MCF 10A (cell line): ENCODE measurements at regions not wholly inside any gene's neighbourhood (a gene's known extent, or its start where the extent isn't known, plus 50 kb on each side); places are given as distances from the start of the nearest gene placed in this dataset.

Experiments used
- BruUV-seq: library from RNA; stranded (reverse); fragments of 400-500 nt; replicated peaks from 2 replicates; lab custom pipeline; 2021; lab: Mats Ljungman, UMichigan
- CTCF ChIA-PET: fragments of 300-600 bp; sonication (Branson Sonifier 250); formaldehyde crosslinking; extraction: SDS; loops from one replicate; lab custom pipeline; 2021; ENCODE audit warnings: antibody characterized with exemption, inconsistent platforms; lab: Yijun Ruan, JAX
- POLR2A ChIA-PET: fragments of 300-600, 350-650 bp; sonication (Branson Sonifier 250); formaldehyde crosslinking; extraction: SDS; loops from one replicate; lab custom pipeline; 2020; ENCODE audit warnings: antibody characterized with exemption, inconsistent platforms; lab: Yijun Ruan, JAX
- DNase-seq: peaks from one replicate; pipeline ENCODE4 v3.0.0-alpha.2; 2018; ENCODE audit not compliant: unreplicated experiment
- H3K27ac Mint-ChIP-seq: one replicate; pipeline ENCODE4 v1.8.0; 2022; ENCODE audit warnings: mild to moderate bottlenecking, low read depth, mixed read lengths; ENCODE audit not compliant: unreplicated experiment
- H3K27me3 Mint-ChIP-seq: one replicate; pipeline ENCODE4 v1.8.0; 2022; ENCODE audit warnings: mixed read lengths; ENCODE audit not compliant: insufficient read depth, unreplicated experiment
- H3K36me3 Mint-ChIP-seq: one replicate; pipeline ENCODE4 v1.8.0; 2022; ENCODE audit warnings: mild to moderate bottlenecking, moderate library complexity, mixed read lengths; ENCODE audit not compliant: insufficient read depth, unreplicated experiment
- H3K4me1 Mint-ChIP-seq: one replicate; pipeline ENCODE4 v1.8.0; 2022; ENCODE audit warnings: mixed read lengths; ENCODE audit not compliant: insufficient read depth, unreplicated experiment
- H3K4me3 Mint-ChIP-seq: one replicate; pipeline ENCODE4 v1.8.0; 2022; ENCODE audit warnings: mild to moderate bottlenecking, moderate library complexity, mixed read lengths; ENCODE audit not compliant: unreplicated experiment
- H3K9me3 Mint-ChIP-seq: one replicate; pipeline ENCODE4 v1.8.0; 2022; ENCODE audit warnings: mixed read lengths; ENCODE audit not compliant: unreplicated experiment
- intact Hi-C: fragments of 100-400 bp; cut with micrococcal nuclease; formaldehyde crosslinking; loops from 2 replicates; pipeline ENCODE4 v1.14.1; 2022
- TF ChIP-seq, protein P1 (sequence below): fragments of 200-600 bp; IDR thresholded peaks from one replicate; pipeline ENCODE4 v1.8.0; 2022; ENCODE audit warnings: antibody characterized with exemption, mild to moderate bottlenecking; ENCODE audit not compliant: unreplicated experiment

DNA sequence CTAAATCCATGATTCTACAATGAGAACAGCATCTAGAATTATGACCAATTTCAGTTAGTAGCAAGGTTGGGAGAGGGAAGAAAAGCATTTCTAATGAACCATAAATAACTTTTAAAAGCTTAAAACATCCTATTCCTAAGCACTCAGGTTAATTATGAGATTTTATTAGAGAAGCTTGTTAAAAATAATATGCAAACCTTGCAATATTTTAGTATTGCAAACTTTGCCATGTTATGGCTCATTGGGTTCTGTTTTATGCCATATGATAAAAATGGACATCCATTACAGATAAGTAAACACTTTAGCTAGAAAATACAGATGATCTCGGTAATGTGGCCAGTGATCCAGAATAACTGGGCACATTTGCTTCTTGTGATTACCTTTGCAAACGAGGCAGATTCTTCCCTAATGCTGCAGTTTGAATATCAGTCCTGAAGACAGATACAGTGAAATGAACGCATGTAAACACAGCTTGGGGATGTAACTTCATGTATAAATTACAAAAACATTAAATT lies 447.0 kb downstream of the PLK2 start:
- POLR2A ChIA-PET, result interaction anchor here (0.6 to 1.3 kb wide), 3 partner anchors 23 to 488 kb away, joined by 3 read pairs; no protein-coding TSS in a partner anchor
- Mint-ChIP-seq H3K36me3 (no peaks in the 10 kb centered on the region), H3K27me3 (no peaks in the 10 kb centered on the region), H3K4me1 (peaks cover 24% of the 10 kb centered on the region), H3K27ac (no peak overlapping the region), H3K9me3 (peaks cover 6% of the 10 kb centered on the region), H3K4me3 (no peak overlapping the region)
- CTCF ChIA-PET, result no interaction called here
- DNase-seq, result no peak
- no TSS peak for BruUV-seq
- TF ChIP-seq, protein P1, sequence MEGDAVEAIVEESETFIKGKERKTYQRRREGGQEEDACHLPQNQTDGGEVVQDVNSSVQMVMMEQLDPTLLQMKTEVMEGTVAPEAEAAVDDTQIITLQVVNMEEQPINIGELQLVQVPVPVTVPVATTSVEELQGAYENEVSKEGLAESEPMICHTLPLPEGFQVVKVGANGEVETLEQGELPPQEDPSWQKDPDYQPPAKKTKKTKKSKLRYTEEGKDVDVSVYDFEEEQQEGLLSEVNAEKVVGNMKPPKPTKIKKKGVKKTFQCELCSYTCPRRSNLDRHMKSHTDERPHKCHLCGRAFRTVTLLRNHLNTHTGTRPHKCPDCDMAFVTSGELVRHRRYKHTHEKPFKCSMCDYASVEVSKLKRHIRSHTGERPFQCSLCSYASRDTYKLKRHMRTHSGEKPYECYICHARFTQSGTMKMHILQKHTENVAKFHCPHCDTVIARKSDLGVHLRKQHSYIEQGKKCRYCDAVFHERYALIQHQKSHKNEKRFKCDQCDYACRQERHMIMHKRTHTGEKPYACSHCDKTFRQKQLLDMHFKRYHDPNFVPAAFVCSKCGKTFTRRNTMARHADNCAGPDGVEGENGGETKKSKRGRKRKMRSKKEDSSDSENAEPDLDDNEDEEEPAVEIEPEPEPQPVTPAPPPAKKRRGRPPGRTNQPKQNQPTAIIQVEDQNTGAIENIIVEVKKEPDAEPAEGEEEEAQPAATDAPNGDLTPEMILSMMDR, result no peak
- intact Hi-C loops, result loop anchor here (10.0 kb wide), 1 partner anchor 128 kb away; no protein-coding TSS in a partner anchor

DNA sequence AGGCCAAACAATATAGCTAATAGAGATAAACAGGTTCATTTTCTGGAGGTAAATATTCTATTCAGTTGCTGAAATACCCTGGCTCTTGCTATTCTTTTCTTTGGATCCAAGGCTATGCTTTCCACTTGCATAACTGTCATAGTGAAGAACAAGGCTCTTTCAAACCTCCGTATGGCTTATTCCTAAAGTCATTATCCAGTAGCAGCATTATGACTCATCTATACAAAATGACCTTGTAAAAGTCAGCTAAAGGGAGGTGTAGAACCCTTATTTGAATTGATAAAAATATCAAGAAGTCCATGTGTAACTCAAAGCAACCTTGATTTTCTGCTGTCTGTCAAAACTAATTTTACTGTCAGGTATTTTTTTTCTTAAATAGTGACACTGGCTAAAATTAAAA lies 447.8 kb downstream of the PLK2 start:
- CTCF ChIA-PET, result no interaction called here
- no peaks in the 10 kb centered on the region for H3K36me3 Mint-ChIP-seq
- intact Hi-C loops, result loop anchor here (10.0 kb wide), 1 partner anchor 127 kb away; no protein-coding TSS in a partner anchor

DNA sequence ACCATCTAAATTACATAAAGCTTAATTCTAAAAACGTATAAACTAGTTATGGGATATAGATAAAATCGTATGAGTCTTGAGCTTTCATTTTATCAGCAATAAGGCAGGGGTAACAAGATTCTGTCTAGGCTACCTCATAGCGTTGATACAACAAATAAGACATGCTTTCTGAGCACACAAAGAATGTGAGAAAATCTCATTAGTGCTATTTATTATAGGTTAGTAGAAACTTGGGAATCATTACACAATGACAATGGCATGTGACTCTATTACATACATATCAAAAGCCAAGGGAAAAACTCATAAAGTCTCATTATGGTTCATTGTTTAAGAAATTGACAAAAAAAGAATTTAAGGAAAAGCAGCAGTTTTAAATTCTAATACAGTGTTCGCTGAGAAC lies 448.6 kb downstream of the PLK2 start:
- H3K36me3 Mint-ChIP-seq, result no peaks in the 10 kb centered on the region
- intact Hi-C loops, result loop anchor here (10.0 kb wide), 1 partner anchor 126 kb away; no protein-coding TSS in a partner anchor
- POLR2A ChIA-PET, result interaction anchor here (1.0 to 1.3 kb wide), 2 partner anchors 74 to 249 kb away, joined by 3 to 4 read pairs; no protein-coding TSS in a partner anchor

More for the DNA sequence above, 447.8 kb downstream of the PLK2 start:
- TF ChIP-seq, protein P1, result no peak
- BruUV-seq, result no TSS peak
- Mint-ChIP-seq H3K9me3 (peaks cover 6% of the 10 kb centered on the region), H3K4me1 (peaks cover 24% of the 10 kb centered on the region), H3K27me3 (no peaks in the 10 kb centered on the region), H3K27ac (no peak overlapping the region), H3K4me3 (no peak overlapping the region)
- peak; percentile 29 for DNase-seq
- POLR2A ChIA-PET, result interaction anchor here (0.6 to 1.3 kb wide), 4 partner anchors 23 to 487 kb away, joined by 3 to 4 read pairs (median 3); no protein-coding TSS in a partner anchor

DNA sequence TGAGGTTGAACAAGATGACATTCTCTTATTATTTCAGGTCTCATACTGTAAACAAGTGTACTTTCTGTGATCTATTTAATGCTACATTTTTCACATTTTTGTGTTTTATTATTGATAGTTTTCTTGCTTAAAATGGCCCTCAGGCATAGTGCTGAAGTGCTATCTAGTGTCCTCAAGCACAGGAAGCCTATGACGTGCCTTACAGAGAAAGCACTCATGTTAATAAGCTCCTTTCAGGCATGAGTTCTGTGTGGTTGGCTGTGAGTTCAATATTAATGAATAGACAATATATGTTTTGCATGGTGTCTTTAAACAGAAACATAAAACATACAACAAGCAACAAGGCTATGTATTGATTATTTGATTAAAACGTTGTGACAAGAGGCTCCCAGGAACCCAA lies 450.1 kb downstream of the PLK2 start:
- Mint-ChIP-seq H3K27me3 (no peaks in the 10 kb centered on the region), H3K4me3 (no peak overlapping the region)
- intact Hi-C loops, result loop anchor here (10.0 kb wide), 1 partner anchor 125 kb away; no protein-coding TSS in a partner anchor

More for the DNA sequence above, 448.6 kb downstream of the PLK2 start:
- DNase-seq, result no peak
- Mint-ChIP-seq H3K27ac (no peak overlapping the region), H3K4me3 (no peak overlapping the region), H3K4me1 (peaks cover 16% of the 10 kb centered on the region), H3K27me3 (no peaks in the 10 kb centered on the region), H3K9me3 (peaks cover 6% of the 10 kb centered on the region)
- CTCF ChIA-PET, result interaction anchor here (0.7 kb wide), 1 partner anchor 145 kb away, joined by 3 read pairs; no protein-coding TSS in a partner anchor
- TF ChIP-seq, protein P1, result no peak
- BruUV-seq, result no TSS peak

More for the DNA sequence above, 450.1 kb downstream of the PLK2 start:
- TF ChIP-seq, protein P1, result no peak
- no TSS peak for BruUV-seq
- ChIA-PET POLR2A (no interaction called here), CTCF (no interaction called here)
- H3K36me3 Mint-ChIP-seq, result no peaks in the 10 kb centered on the region
- peaks cover 6% of the 10 kb centered on the region for H3K9me3 Mint-ChIP-seq
- no peak for DNase-seq
- H3K27ac Mint-ChIP-seq, result no peak overlapping the region
- H3K4me1 Mint-ChIP-seq, result peaks cover 9% of the 10 kb centered on the region
